Muscle of leg (tissue), 3 donors: ENCODE measurements at regions not wholly inside any gene's neighbourhood (a gene's known extent, or its start where the extent isn't known, plus 50 kb on each side); places are given as distances from the start of the nearest gene placed in this dataset.

Experiments
- DNase-seq: peaks from one replicate; pipeline ENCODE4 v3.0.0; 2013
- H3K27ac ChIP-seq: one replicate; pipeline ENCODE4 v1.5.1; 2013; ENCODE audit warnings: mild to moderate bottlenecking, low read length, control low read depth
- H3K27me3 ChIP-seq: one replicate; pipeline ENCODE4 v1.6.1; 2013; ENCODE audit warnings: low read length; ENCODE audit not compliant: control insufficient read depth, insufficient read depth
- H3K36me3 ChIP-seq: one replicate; pipeline ENCODE4 v1.6.1; 2013; ENCODE audit warnings: low read length; ENCODE audit not compliant: control insufficient read depth, insufficient read depth
- H3K4me1 ChIP-seq: one replicate; pipeline ENCODE4 v1.6.1; 2013; ENCODE audit warnings: low read length; ENCODE audit not compliant: control insufficient read depth, insufficient read depth
- H3K4me3 ChIP-seq: one replicate; pipeline ENCODE4 v1.5.1; 2013; ENCODE audit warnings: low read length, control low read depth
- H3K9me3 ChIP-seq: replicated peaks from 2 replicates; pipeline ENCODE4 v1.6.1; 2013; ENCODE audit warnings: low read depth, low read length; ENCODE audit not compliant: control insufficient read depth
- WGBS: methylation state at CpG from one replicate; pipeline ENCODE4 v1.1.5; 2013; ENCODE audit warnings: missing lambda C conversion rate; ENCODE audit not compliant: insufficient coverage; 5-methylcytosine and 5-hydroxymethylcytosine counted together

GRCh38 chr1:79885101-79885500 lies 878.6 kb upstream of the ADGRL4 start:
- H3K27me3 ChIP-seq: no peaks in the 10 kb centered on the region
- no peak overlapping the region for H3K4me3 ChIP-seq
- H3K4me1 ChIP-seq: no peaks in the 10 kb centered on the region

GRCh38 chr1:79877086-79877485 lies 870.6 kb upstream of the ADGRL4 start:
- DNase-seq: no peak
- WGBS: no CpG with 5 or more reads among the region's 2 CpGs
- no peak overlapping the region for H3K4me3 ChIP-seq
- H3K27ac ChIP-seq: no peak overlapping the region
- no peaks in the 10 kb centered on the region for H3K36me3 ChIP-seq
- H3K4me1 ChIP-seq: no peaks in the 10 kb centered on the region
- no peaks in the 10 kb centered on the region for H3K27me3 ChIP-seq
- H3K9me3 ChIP-seq: peaks cover 5% of the 10 kb centered on the region

More at GRCh38 chr1:79885101-79885500, 878.6 kb upstream of the ADGRL4 start:
- H3K9me3 ChIP-seq: peaks cover 3% of the 10 kb centered on the region
- no peak overlapping the region for H3K27ac ChIP-seq
- no peaks in the 10 kb centered on the region for H3K36me3 ChIP-seq
- DNase-seq: no peak

GRCh38 chr1:79875187-79875586 lies 868.7 kb upstream of the ADGRL4 start:
- H3K4me3 ChIP-seq: no peak overlapping the region
- 83% methylated on average over 5 of the region's 5 CpGs for WGBS
- peaks cover 5% of the 10 kb centered on the region for H3K9me3 ChIP-seq
- DNase-seq: no peak
- no peaks in the 10 kb centered on the region for H3K36me3 ChIP-seq
- no peaks in the 10 kb centered on the region for H3K4me1 ChIP-seq
- no peaks in the 10 kb centered on the region for H3K27me3 ChIP-seq
- no peak overlapping the region for H3K27ac ChIP-seq

GRCh38 chr1:79874289-79874688 lies 867.8 kb upstream of the ADGRL4 start:
- peaks cover 5% of the 10 kb centered on the region for H3K9me3 ChIP-seq
- no peak overlapping the region for H3K27ac ChIP-seq
- no peaks in the 10 kb centered on the region for H3K27me3 ChIP-seq
- H3K4me1 ChIP-seq: no peaks in the 10 kb centered on the region
- no peaks in the 10 kb centered on the region for H3K36me3 ChIP-seq
- WGBS: 75% methylated on average over 2 of the region's 3 CpGs
- DNase-seq: no peak
- no peak overlapping the region for H3K4me3 ChIP-seq

GRCh38 chr1:79859212-79859948 lies 852.9 kb upstream of the ADGRL4 start:
- Histone ChIP-seq H3K4me3 (no peak overlapping the region), H3K9me3 (no peaks in the 10 kb centered on the region), H3K27ac (no peak overlapping the region), H3K4me1 (no peaks in the 10 kb centered on the region), H3K27me3 (no peaks in the 10 kb centered on the region), H3K36me3 (no peaks in the 10 kb centered on the region)
- peak; percentile 25 for DNase-seq
- no CpG with 5 or more reads among the region's 8 CpGs for WGBS

GRCh38 chr1:79852004-79852403 lies 845.5 kb upstream of the ADGRL4 start:
- 89% methylated on average over 1 of the region's 3 CpGs for WGBS
- H3K4me1 ChIP-seq: no peaks in the 10 kb centered on the region
- no peaks in the 10 kb centered on the region for H3K9me3 ChIP-seq
- no peaks in the 10 kb centered on the region for H3K27me3 ChIP-seq
- DNase-seq: no peak
- no peak overlapping the region for H3K27ac ChIP-seq
- no peaks in the 10 kb centered on the region for H3K36me3 ChIP-seq
- no peak overlapping the region for H3K4me3 ChIP-seq

GRCh38 chr1:79849388-79849787 lies 842.9 kb upstream of the ADGRL4 start:
- Histone ChIP-seq H3K9me3 (no peaks in the 10 kb centered on the region), H3K4me3 (no peak overlapping the region), H3K4me1 (no peaks in the 10 kb centered on the region), H3K27ac (no peak overlapping the region), H3K27me3 (no peaks in the 10 kb centered on the region), H3K36me3 (no peaks in the 10 kb centered on the region)
- no peak for DNase-seq
- no CpG with 5 or more reads among the region's 1 CpG for WGBS

- H3K27me3 ChIP-seq: no peaks in the 10 kb centered on the region
- no peaks in the 10 kb centered on the region for H3K36me3 ChIP-seq
- no peak overlapping the region for H3K4me3 ChIP-seq
- no peak for DNase-seq
- no peaks in the 10 kb centered on the region for H3K9me3 ChIP-seq
- no peak overlapping the region for H3K27ac ChIP-seq
- H3K4me1 ChIP-seq: no peaks in the 10 kb centered on the region
Observed at GRCh38 chr1:79848316-79848715, 841.8 kb upstream of the ADGRL4 start.

GRCh38 chr1:79847700-79848099 lies 841.2 kb upstream of the ADGRL4 start:
- peak; percentile 71 for DNase-seq
- 29% methylated on average over 4 of the region's 5 CpGs for WGBS

GRCh38 chr1:79845936-79846335 lies 839.4 kb upstream of the ADGRL4 start:
- no peak overlapping the region for H3K4me3 ChIP-seq
- no peak for DNase-seq
- no peaks in the 10 kb centered on the region for H3K4me1 ChIP-seq
- no CpG with 5 or more reads among the region's 1 CpG for WGBS
- H3K27me3 ChIP-seq: no peaks in the 10 kb centered on the region
- H3K36me3 ChIP-seq: no peaks in the 10 kb centered on the region
- no peaks in the 10 kb centered on the region for H3K9me3 ChIP-seq
- H3K27ac ChIP-seq: no peak overlapping the region

More at GRCh38 chr1:79847700-79848099, 841.2 kb upstream of the ADGRL4 start:
- Histone ChIP-seq H3K4me1 (no peaks in the 10 kb centered on the region), H3K9me3 (no peaks in the 10 kb centered on the region), H3K27ac (no peak overlapping the region), H3K27me3 (no peaks in the 10 kb centered on the region), H3K36me3 (no peaks in the 10 kb centered on the region), H3K4me3 (no peak overlapping the region)

- WGBS: no CpG with 5 or more reads among the region's 4 CpGs
- Histone ChIP-seq H3K27ac (no peak overlapping the region), H3K36me3 (no peaks in the 10 kb centered on the region), H3K27me3 (no peaks in the 10 kb centered on the region), H3K4me1 (no peaks in the 10 kb centered on the region), H3K9me3 (no peaks in the 10 kb centered on the region), H3K4me3 (no peak overlapping the region)
- no peak for DNase-seq
Observed at GRCh38 chr1:79842811-79843210, 836.3 kb upstream of the ADGRL4 start.
